GM23338 (cell line): ENCODE measurements at regions not wholly inside any gene's neighbourhood (a gene's known extent, or its start where the extent isn't known, plus 50 kb on each side); places are given as distances from the start of the nearest gene placed in this dataset.

ENCODE experiments used
- ATAC-seq: fragments of 200-7000 bp; cut with Tn5 transposase; 3 replicates; pipeline ENCODE4 v1.9.1; 2020
- DNase-seq: peaks from one replicate; pipeline ENCODE4 v3.0.0-alpha.2; 2015; ENCODE audit warnings: low spot score
- H2AFZ ChIP-seq: fragments of 200-600 bp; sonication (generic); 2 replicates; pipeline ENCODE4 v1.8.0; 2016; ENCODE audit warnings: antibody characterized with exemption, mild to moderate bottlenecking, moderate library complexity
- H3F3A ChIP-seq: fragments of 200-600 bp; sonication (generic); replicated peaks from 2 replicates; pipeline ENCODE4 v1.8.0; 2017; ENCODE audit warnings: antibody characterized with exemption, mixed run types, low read depth
- H3K27ac ChIP-seq: fragments of 200-600 bp; sonication (generic); 2 replicates; pipeline ENCODE4 v1.6.1; 2016; ENCODE audit warnings: low read depth
- H3K27me3 ChIP-seq: fragments of 200-600 bp; sonication (generic); 2 replicates; pipeline ENCODE4 v1.8.0; 2016; ENCODE audit warnings: mild to moderate bottlenecking, mixed run types, moderate library complexity; ENCODE audit not compliant: insufficient read depth
- H3K36me3 ChIP-seq: fragments of 200-600 bp; sonication (generic); 2 replicates; pipeline ENCODE4 v1.8.0; 2016; ENCODE audit warnings: mild to moderate bottlenecking; ENCODE audit not compliant: insufficient read depth
- H3K4me1 ChIP-seq: fragments of 200-600 bp; sonication (generic); 2 replicates; pipeline ENCODE4 v1.8.0; 2016; ENCODE audit warnings: mild to moderate bottlenecking, moderate library complexity; ENCODE audit not compliant: insufficient read depth
- H3K4me2 ChIP-seq: fragments of 200-600 bp; sonication (generic); 2 replicates; pipeline ENCODE4 v1.7.1; 2017; ENCODE audit warnings: mixed run types
- H3K4me3 ChIP-seq: fragments of 200-600 bp; sonication (generic); 2 replicates; pipeline ENCODE4 v1.6.1; 2016; ENCODE audit warnings: mixed run types
- H3K79me2 ChIP-seq: fragments of 200-600 bp; sonication (generic); replicated peaks from 2 replicates; pipeline ENCODE4 v1.8.0; 2017; ENCODE audit warnings: mild to moderate bottlenecking; ENCODE audit not compliant: insufficient read depth
- H3K9me2 ChIP-seq: fragments of 200-600 bp; sonication (generic); 2 replicates; pipeline ENCODE4 v1.8.0; 2017; ENCODE audit not compliant: insufficient read depth
- H4K20me1 ChIP-seq: fragments of 200-600 bp; sonication (generic); replicated peaks from 2 replicates; pipeline ENCODE4 v1.8.0; 2017; ENCODE audit warnings: mild to moderate bottlenecking; ENCODE audit not compliant: insufficient read depth
- H3K27ac Mint-ChIP-seq: 2 replicates; pipeline ENCODE4 v1.8.0; 2020; ENCODE audit warnings: inconsistent platforms, mild to moderate bottlenecking, moderate library complexity, mixed read lengths
- H3K27me3 Mint-ChIP-seq: 3 replicates; pipeline ENCODE4 v1.8.0; 2022; ENCODE audit warnings: low read depth, mild to moderate bottlenecking, moderate library complexity, mixed read lengths, inconsistent platforms; ENCODE audit not compliant: insufficient read depth, poor library complexity
- H3K36me3 Mint-ChIP-seq: 3 replicates; pipeline ENCODE4 v1.8.0; 2021; ENCODE audit warnings: low read depth, mild to moderate bottlenecking, inconsistent platforms, moderate library complexity, mixed read lengths
- H3K4me1 Mint-ChIP-seq: 3 replicates; pipeline ENCODE4 v1.8.0; 2020; ENCODE audit warnings: mild to moderate bottlenecking, inconsistent platforms, mixed read lengths
- H3K4me3 Mint-ChIP-seq: 3 replicates; pipeline ENCODE4 v1.8.0; 2021; ENCODE audit warnings: moderate library complexity, mild to moderate bottlenecking, inconsistent platforms, mixed read lengths
- H3K9me3 Mint-ChIP-seq: 3 replicates; pipeline ENCODE4 v1.8.0; 2020; ENCODE audit warnings: moderate library complexity, mild to moderate bottlenecking, inconsistent platforms, mixed read lengths
- EZH2 ChIP-seq: fragments of 200-600 bp; sonication (generic); IDR thresholded peaks from one replicate; pipeline ENCODE4 v1.8.0; 2017; ENCODE audit warnings: antibody characterized with exemption, mild to moderate bottlenecking, low read depth; ENCODE audit not compliant: unreplicated experiment
- EZH2phosphoT487 ChIP-seq: fragments of 200-600 bp; sonication (generic); IDR thresholded peaks from one replicate; pipeline ENCODE4 v1.8.1; 2018; ENCODE audit warnings: antibody characterized with exemption; ENCODE audit not compliant: unreplicated experiment
- JUNB ChIP-seq: IDR thresholded peaks from one replicate; pipeline ENCODE4 v1.6.1; 2016; ENCODE audit warnings: antibody characterized with exemption; ENCODE audit not compliant: unreplicated experiment
- NANOG ChIP-seq: IDR thresholded peaks from 2 replicates; pipeline ENCODE4 v1.6.1; 2016; ENCODE audit warnings: antibody characterized with exemption, borderline replicate concordance
- POLR2AphosphoS5 ChIP-seq: IDR thresholded peaks from 2 replicates; pipeline ENCODE4 v1.6.1; 2016; ENCODE audit warnings: antibody characterized with exemption, low read depth
- STAT1 ChIP-seq: IDR thresholded peaks from one replicate; pipeline ENCODE4 v1.6.1; 2016; ENCODE audit warnings: antibody characterized with exemption; ENCODE audit not compliant: unreplicated experiment
- TF ChIP-seq, protein P1 (sequence below): IDR thresholded peaks from one replicate; pipeline ENCODE4 v1.6.1; 2018; ENCODE audit warnings: antibody characterized with exemption; ENCODE audit not compliant: unreplicated experiment
- TF ChIP-seq, protein P2 (sequence below), 2 experiments: fragments of 200-600 bp in 1 of 2; sonication (generic) in 1 of 2; conservative IDR thresholded peaks; 2 replicates each; pipeline versions ENCODE4 v1.5.1 to v1.6.1; 2016 to 2017; ENCODE audit warnings: antibody characterized with exemption in 2 of 2, low read depth in 2 of 2, mild to moderate bottlenecking in 2 of 2, moderate library complexity in 1 of 2

DNA sequence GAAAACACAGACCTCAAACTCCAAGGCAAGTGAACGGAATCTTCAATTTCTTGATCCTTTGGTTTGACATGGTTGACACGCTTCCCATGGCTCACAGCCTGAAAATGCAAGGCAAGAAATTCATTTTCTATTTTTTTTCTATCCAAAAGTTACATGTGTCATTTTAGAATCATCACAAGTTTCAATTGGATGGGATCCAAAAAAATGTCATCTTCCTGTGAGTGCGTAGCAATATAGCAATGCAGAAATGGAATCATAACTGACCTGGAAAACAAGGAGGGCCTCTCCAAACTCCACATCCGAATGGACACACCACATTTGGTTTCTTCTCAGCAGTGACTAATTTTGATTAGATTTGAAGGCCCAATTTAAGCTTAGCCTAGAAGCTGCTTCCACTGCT is 175.8 kb upstream of the ATP11B start (continued):
- no peak for TF ChIP-seq POLR2AphosphoS5
- TF ChIP-seq, protein P1, sequence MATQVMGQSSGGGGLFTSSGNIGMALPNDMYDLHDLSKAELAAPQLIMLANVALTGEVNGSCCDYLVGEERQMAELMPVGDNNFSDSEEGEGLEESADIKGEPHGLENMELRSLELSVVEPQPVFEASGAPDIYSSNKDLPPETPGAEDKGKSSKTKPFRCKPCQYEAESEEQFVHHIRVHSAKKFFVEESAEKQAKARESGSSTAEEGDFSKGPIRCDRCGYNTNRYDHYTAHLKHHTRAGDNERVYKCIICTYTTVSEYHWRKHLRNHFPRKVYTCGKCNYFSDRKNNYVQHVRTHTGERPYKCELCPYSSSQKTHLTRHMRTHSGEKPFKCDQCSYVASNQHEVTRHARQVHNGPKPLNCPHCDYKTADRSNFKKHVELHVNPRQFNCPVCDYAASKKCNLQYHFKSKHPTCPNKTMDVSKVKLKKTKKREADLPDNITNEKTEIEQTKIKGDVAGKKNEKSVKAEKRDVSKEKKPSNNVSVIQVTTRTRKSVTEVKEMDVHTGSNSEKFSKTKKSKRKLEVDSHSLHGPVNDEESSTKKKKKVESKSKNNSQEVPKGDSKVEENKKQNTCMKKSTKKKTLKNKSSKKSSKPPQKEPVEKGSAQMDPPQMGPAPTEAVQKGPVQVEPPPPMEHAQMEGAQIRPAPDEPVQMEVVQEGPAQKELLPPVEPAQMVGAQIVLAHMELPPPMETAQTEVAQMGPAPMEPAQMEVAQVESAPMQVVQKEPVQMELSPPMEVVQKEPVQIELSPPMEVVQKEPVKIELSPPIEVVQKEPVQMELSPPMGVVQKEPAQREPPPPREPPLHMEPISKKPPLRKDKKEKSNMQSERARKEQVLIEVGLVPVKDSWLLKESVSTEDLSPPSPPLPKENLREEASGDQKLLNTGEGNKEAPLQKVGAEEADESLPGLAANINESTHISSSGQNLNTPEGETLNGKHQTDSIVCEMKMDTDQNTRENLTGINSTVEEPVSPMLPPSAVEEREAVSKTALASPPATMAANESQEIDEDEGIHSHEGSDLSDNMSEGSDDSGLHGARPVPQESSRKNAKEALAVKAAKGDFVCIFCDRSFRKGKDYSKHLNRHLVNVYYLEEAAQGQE, result no peak
- no peak for TF ChIP-seq EZH2

DNA sequence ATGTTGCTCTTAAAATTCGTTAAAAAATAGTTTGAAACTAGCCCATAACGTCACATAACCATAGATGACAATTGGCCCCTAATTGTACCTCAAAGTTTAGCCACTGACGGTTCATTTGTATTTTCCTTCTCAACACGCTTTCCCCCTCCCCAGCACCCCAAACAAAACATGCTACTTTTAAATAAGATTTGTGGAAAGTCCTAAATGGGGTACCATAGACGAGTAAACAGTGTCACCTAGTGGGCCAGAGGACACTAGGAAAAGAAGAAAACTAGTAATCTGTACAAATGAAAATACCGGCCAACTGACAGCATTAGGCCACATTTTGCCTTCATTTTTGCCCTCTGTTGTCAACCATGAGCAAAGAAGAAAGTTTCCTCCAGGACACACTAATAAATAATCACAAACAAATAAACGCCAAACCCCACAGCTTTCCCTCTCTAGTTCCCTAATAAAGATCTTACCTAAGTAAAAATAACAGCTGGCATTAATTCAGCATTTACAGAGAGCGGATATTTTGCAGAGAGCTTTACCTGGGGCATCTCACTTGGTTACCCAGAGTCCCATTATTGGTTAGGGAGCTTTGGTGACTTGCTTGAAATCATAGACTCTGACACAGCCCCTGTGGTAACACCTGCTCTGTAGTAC is 175.1 kb upstream of the ATP11B start:
- Histone ChIP-seq H3K36me3 (no peaks in the 10 kb centered on the region), H4K20me1 (no peaks in the 10 kb centered on the region), H3K4me2 (no peak overlapping the region), H3K4me1 (peaks cover 15% of the 10 kb centered on the region), H3K4me3 (no peak overlapping the region), H3K79me2 (no peaks in the 10 kb centered on the region), H3K27ac (no peak overlapping the region), H3K27me3 (no peaks in the 10 kb centered on the region), H3F3A (no peaks in the 10 kb centered on the region), H2AFZ (no peak overlapping the region), H3K9me2 (no peaks in the 10 kb centered on the region)
- H3K4me1 Mint-ChIP-seq, result peaks cover 39% of the 10 kb centered on the region
- H3K36me3 Mint-ChIP-seq, result no peaks in the 10 kb centered on the region
- TF ChIP-seq, protein P2, sequence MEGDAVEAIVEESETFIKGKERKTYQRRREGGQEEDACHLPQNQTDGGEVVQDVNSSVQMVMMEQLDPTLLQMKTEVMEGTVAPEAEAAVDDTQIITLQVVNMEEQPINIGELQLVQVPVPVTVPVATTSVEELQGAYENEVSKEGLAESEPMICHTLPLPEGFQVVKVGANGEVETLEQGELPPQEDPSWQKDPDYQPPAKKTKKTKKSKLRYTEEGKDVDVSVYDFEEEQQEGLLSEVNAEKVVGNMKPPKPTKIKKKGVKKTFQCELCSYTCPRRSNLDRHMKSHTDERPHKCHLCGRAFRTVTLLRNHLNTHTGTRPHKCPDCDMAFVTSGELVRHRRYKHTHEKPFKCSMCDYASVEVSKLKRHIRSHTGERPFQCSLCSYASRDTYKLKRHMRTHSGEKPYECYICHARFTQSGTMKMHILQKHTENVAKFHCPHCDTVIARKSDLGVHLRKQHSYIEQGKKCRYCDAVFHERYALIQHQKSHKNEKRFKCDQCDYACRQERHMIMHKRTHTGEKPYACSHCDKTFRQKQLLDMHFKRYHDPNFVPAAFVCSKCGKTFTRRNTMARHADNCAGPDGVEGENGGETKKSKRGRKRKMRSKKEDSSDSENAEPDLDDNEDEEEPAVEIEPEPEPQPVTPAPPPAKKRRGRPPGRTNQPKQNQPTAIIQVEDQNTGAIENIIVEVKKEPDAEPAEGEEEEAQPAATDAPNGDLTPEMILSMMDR (conservative IDR thresholded peaks at IDR 0.05; ENCODE audit: low read depth in 2 of 2), result peak; percentile 89 to 93
- TF ChIP-seq STAT1, result no peak
- DNase-seq (peak; percentile 73), ATAC-seq (peak; percentile 67)
- peaks cover 6% of the 10 kb centered on the region for H3K27me3 Mint-ChIP-seq
- H3K9me3 Mint-ChIP-seq, result no peaks in the 10 kb centered on the region
- H3K27ac Mint-ChIP-seq, result no peak overlapping the region
- H3K4me3 Mint-ChIP-seq, result no peak overlapping the region

DNA sequence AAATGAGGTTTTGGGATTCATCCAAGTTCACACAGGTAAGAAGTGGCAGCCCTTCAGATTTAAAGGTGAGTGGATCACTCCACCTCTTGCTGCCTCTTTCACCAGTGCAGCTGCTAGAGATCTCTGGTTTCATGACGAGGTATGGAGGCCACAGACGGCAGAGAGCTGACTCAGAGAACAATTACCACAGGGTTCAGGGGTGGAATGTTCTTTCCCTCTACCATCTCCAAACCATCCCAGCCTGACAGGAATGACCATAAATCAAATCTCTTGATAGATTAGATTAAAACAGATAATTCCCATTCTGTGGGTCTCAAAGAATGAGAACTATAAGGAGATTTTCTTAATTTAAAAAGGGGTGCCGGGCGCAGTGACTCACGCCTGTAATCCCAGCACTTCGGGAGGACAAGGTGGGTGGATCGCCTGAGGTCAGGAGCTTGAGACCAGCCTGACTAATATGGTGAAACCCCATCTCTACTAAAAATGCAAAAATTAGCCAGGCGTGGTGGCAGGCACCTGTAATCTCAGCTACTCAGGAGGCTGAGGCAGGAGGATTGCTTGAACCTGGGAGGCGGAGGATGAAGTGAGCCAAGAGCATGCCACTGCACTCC is 174.2 kb upstream of the ATP11B start:
- H3K36me3 Mint-ChIP-seq, result no peaks in the 10 kb centered on the region
- H3K9me2 ChIP-seq, result no peaks in the 10 kb centered on the region
- H4K20me1 ChIP-seq, result no peaks in the 10 kb centered on the region
- H3K27ac Mint-ChIP-seq, result no peak overlapping the region
- H3K27ac ChIP-seq, result no peak overlapping the region
- no peak overlapping the region for H3K4me2 ChIP-seq
- H3K79me2 ChIP-seq, result no peaks in the 10 kb centered on the region
- peaks cover 6% of the 10 kb centered on the region for H3K27me3 Mint-ChIP-seq
- ATAC-seq, result no peak
- no peak overlapping the region for H3K4me3 Mint-ChIP-seq
- H2AFZ ChIP-seq, result no peak overlapping the region
- H3K4me1 ChIP-seq, result peaks cover 15% of the 10 kb centered on the region
- H3F3A ChIP-seq, result no peaks in the 10 kb centered on the region
- peaks cover 39% of the 10 kb centered on the region for H3K4me1 Mint-ChIP-seq
- DNase-seq, result no peak
- H3K27me3 ChIP-seq, result no peaks in the 10 kb centered on the region
- TF ChIP-seq JUNB (no peak), NANOG (no peak), STAT1 (no peak), EZH2phosphoT487 (no peak)
- TF ChIP-seq, protein P2 (conservative IDR thresholded peaks at IDR 0.05; ENCODE audit: low read depth in 2 of 2), result no peak
- H3K4me3 ChIP-seq, result no peak overlapping the region
- no peaks in the 10 kb centered on the region for H3K9me3 Mint-ChIP-seq
- no peaks in the 10 kb centered on the region for H3K36me3 ChIP-seq
